ENCODE measurements at regions not wholly inside any gene's neighbourhood (a gene's known extent, or its start where the extent isn't known, plus 50 kb on each side); places are given as distances from the start of the nearest gene placed in this dataset.

DNA sequence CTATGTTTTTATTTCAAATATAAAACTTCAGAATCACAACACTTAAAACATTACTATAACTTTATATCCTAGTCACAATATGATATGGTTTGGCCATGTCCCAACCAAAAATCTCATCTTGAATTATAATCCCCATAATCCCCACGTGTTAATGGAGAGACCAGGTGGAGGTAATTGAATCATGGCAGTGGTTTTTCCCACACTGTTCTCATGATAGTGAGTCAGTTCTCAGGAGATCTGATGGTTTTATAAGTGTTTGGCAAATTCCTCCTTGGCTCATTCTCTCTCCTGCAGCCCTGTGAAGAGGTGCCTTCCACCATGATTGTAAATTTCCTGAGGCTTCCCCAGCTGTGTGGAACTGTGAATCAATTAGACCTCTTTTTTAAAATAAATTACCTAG is 307.6 kb downstream of the SPRY2 start (continued):
- TF ChIP-seq KAT7 (CRISPR knock-in tag; IDR thresholded peaks at IDR 0.05; ENCODE audit: borderline replicate concordance) = no peak

DNA sequence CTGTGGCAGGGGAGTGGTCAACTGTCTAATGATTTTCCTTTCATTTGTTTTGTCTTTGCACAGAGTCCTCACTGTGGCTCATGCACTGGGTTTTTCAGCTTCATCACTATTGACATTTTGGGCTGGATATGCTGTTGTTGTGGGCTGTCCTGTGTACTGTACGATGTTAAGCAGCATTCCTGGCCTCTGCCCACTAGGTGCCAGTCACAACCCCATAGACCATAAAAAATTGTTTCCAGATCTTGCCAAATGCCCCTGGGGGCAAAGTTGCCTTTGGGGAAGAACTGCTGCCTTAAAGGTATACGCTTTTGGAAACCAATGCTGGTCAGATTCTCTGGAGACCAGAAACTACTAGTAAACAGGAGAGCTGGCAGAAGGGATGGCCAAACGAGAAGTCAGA is 310.4 kb downstream of the SPRY2 start:
- Mint-ChIP-seq H3K27me3 (ENCODE audit: low read depth) (no peaks in the 10 kb centered on the region), H3K4me1 (no peaks in the 10 kb centered on the region), H3K36me3 (no peaks in the 10 kb centered on the region), H3K4me3 (no peak overlapping the region), H3K9me3 (no peaks in the 10 kb centered on the region), H3K27ac (no peak overlapping the region)
- DNase-seq (ENCODE audit: low spot score) (peak; percentile 16), ATAC-seq (peak; percentile 81)
- ChIA-PET CTCF (no interaction called here), POLR2A (no interaction called here)
- TF ChIP-seq, protein P1, sequence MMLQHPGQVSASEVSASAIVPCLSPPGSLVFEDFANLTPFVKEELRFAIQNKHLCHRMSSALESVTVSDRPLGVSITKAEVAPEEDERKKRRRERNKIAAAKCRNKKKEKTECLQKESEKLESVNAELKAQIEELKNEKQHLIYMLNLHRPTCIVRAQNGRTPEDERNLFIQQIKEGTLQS (CRISPR knock-in tag; conservative IDR thresholded peaks at IDR 0.05) = no peak
- TF ChIP-seq, protein P2, sequence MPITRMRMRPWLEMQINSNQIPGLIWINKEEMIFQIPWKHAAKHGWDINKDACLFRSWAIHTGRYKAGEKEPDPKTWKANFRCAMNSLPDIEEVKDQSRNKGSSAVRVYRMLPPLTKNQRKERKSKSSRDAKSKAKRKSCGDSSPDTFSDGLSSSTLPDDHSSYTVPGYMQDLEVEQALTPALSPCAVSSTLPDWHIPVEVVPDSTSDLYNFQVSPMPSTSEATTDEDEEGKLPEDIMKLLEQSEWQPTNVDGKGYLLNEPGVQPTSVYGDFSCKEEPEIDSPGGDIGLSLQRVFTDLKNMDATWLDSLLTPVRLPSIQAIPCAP (CRISPR knock-in tag; IDR thresholded peaks at IDR 0.05) = no peak
- no peak for TF ChIP-seq JUN (CRISPR knock-in tag; IDR thresholded peaks at IDR 0.05)

- no peak for DNase-seq (ENCODE audit: low spot score)
- no peak overlapping the region for H3K27ac Mint-ChIP-seq
- no peaks in the 10 kb centered on the region for H3K4me1 Mint-ChIP-seq
- POLR2A ChIA-PET = no interaction called here
- H3K9me3 Mint-ChIP-seq = no peaks in the 10 kb centered on the region
- no peak for ATAC-seq
- no peak overlapping the region for H3K4me3 Mint-ChIP-seq
- no peaks in the 10 kb centered on the region for H3K27me3 Mint-ChIP-seq (ENCODE audit: low read depth)
- TF ChIP-seq, protein P2 (CRISPR knock-in tag; IDR thresholded peaks at IDR 0.05) = no peak
- TF ChIP-seq, protein P3, sequence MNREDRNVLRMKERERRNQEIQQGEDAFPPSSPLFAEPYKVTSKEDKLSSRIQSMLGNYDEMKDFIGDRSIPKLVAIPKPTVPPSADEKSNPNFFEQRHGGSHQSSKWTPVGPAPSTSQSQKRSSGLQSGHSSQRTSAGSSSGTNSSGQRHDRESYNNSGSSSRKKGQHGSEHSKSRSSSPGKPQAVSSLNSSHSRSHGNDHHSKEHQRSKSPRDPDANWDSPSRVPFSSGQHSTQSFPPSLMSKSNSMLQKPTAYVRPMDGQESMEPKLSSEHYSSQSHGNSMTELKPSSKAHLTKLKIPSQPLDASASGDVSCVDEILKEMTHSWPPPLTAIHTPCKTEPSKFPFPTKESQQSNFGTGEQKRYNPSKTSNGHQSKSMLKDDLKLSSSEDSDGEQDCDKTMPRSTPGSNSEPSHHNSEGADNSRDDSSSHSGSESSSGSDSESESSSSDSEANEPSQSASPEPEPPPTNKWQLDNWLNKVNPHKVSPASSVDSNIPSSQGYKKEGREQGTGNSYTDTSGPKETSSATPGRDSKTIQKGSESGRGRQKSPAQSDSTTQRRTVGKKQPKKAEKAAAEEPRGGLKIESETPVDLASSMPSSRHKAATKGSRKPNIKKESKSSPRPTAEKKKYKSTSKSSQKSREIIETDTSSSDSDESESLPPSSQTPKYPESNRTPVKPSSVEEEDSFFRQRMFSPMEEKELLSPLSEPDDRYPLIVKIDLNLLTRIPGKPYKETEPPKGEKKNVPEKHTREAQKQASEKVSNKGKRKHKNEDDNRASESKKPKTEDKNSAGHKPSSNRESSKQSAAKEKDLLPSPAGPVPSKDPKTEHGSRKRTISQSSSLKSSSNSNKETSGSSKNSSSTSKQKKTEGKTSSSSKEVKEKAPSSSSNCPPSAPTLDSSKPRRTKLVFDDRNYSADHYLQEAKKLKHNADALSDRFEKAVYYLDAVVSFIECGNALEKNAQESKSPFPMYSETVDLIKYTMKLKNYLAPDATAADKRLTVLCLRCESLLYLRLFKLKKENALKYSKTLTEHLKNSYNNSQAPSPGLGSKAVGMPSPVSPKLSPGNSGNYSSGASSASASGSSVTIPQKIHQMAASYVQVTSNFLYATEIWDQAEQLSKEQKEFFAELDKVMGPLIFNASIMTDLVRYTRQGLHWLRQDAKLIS (CRISPR knock-in tag; IDR thresholded peaks at IDR 0.05; ENCODE audit: borderline replicate concordance) = no peak
- TF ChIP-seq FOXK1 (CRISPR knock-in tag; IDR thresholded peaks at IDR 0.05) = no peak
- no peak for TF ChIP-seq NR2C2 (CRISPR knock-in tag; IDR thresholded peaks at IDR 0.05)
- TF ChIP-seq JAZF1 (CRISPR knock-in tag; IDR thresholded peaks at IDR 0.05) = no peak
- no peak for TF ChIP-seq SMAD4 (CRISPR knock-in tag; IDR thresholded peaks at IDR 0.05)
- TF ChIP-seq ZNF121 (CRISPR knock-in tag; IDR thresholded peaks at IDR 0.05) = no peak
- TF ChIP-seq, protein P4, sequence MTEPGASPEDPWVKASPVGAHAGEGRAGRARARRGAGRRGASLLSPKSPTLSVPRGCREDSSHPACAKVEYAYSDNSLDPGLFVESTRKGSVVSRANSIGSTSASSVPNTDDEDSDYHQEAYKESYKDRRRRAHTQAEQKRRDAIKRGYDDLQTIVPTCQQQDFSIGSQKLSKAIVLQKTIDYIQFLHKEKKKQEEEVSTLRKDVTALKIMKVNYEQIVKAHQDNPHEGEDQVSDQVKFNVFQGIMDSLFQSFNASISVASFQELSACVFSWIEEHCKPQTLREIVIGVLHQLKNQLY (CRISPR knock-in tag; IDR thresholded peaks at IDR 0.05) = no peak
- no peak for TF ChIP-seq ZNF219 (CRISPR knock-in tag; IDR thresholded peaks at IDR 0.05; ENCODE audit: borderline replicate concordance)
- TF ChIP-seq, protein P5, sequence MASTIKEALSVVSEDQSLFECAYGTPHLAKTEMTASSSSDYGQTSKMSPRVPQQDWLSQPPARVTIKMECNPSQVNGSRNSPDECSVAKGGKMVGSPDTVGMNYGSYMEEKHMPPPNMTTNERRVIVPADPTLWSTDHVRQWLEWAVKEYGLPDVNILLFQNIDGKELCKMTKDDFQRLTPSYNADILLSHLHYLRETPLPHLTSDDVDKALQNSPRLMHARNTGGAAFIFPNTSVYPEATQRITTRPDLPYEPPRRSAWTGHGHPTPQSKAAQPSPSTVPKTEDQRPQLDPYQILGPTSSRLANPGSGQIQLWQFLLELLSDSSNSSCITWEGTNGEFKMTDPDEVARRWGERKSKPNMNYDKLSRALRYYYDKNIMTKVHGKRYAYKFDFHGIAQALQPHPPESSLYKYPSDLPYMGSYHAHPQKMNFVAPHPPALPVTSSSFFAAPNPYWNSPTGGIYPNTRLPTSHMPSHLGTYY (CRISPR knock-in tag; IDR thresholded peaks at IDR 0.05) = no peak
- no peak for TF ChIP-seq TEAD1 (CRISPR knock-in tag; IDR thresholded peaks at IDR 0.05)
- TF ChIP-seq ETV6 (CRISPR knock-in tag; IDR thresholded peaks at IDR 0.05) = no peak
- no peak for TF ChIP-seq CREM (CRISPR knock-in tag; IDR thresholded peaks at IDR 0.05)
- TF ChIP-seq ZBTB43 (CRISPR knock-in tag; IDR thresholded peaks at IDR 0.05) = no peak
- no peak for TF ChIP-seq NFATC4 (CRISPR knock-in tag; IDR thresholded peaks at IDR 0.05)
- TF ChIP-seq FOXJ3 (CRISPR knock-in tag; IDR thresholded peaks at IDR 0.05; ENCODE audit: borderline replicate concordance) = no peak
- no peak for TF ChIP-seq MYBL2 (CRISPR knock-in tag; IDR thresholded peaks at IDR 0.05)
- no peak for TF ChIP-seq OVOL2 (CRISPR knock-in tag; IDR thresholded peaks at IDR 0.05; ENCODE audit: borderline replicate concordance)
- TF ChIP-seq, protein P6, sequence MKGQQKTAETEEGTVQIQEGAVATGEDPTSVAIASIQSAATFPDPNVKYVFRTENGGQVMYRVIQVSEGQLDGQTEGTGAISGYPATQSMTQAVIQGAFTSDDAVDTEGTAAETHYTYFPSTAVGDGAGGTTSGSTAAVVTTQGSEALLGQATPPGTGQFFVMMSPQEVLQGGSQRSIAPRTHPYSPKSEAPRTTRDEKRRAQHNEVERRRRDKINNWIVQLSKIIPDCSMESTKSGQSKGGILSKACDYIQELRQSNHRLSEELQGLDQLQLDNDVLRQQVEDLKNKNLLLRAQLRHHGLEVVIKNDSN (CRISPR knock-in tag; IDR thresholded peaks at IDR 0.05) = no peak
- CTCF ChIA-PET = no interaction called here
- no peaks in the 10 kb centered on the region for H3K36me3 Mint-ChIP-seq
Observed at GRCh38 chr13:80029170-80029569, 311.8 kb downstream of the SPRY2 start.
